ENCODE measurements at regions not wholly inside any gene's neighbourhood (a gene's known extent, or its start where the extent isn't known, plus 50 kb on each side); places are given as distances from the start of the nearest gene placed in this dataset.
A peak's percentile ranks its signal among the peaks of the same experiment; 100 is the strongest.
"Not testable (repeated sequence)": the region's sequence is repeated elsewhere in the genome, so short reads cannot be mapped to it uniquely, and the experiment has no call there.

DNA sequence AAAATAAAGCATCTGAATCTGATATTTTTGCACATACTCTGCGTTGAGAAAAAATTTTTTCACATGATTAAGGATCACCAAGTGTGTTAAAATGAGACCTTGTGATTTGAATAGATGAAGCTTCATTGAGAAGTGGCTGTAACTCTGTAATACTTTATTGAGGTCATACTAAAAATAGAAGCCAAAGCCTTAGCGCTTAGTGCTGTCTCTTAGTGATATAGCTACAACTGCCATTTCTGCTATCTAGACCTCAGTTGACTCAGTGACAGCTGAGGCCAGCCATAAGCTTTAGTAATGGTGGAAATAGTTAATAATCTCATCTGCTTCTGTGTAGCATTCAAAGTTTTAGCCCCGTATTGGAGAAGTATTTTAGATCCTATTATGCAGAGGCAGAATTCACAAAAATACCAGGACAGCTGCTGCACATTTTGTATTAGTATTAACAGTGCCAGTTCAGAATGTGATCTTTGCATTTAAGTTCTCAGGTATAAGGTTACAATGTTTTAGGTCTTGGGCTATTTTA lies 107.4 kb upstream of the SGCD start:
- H3K27ac ChIP-seq (ENCODE audit: low read depth, low read length), result peak overlapping the region; percentile 70
- peaks cover 2 to 6% (median 3%) of the 10 kb centered on the region in 3 donors for H3K4me1 ChIP-seq (ENCODE audit: control insufficient read depth in 3 of 3, insufficient read depth in 3 of 3, low read length in 3 of 3)
- peak overlapping the region in 1 of 3 donors; percentile 27 for H3K4me3 ChIP-seq (ENCODE audit: low read length in 3 of 3)

GRCh38 chr5:156221816-156222215 lies 105.1 kb upstream of the SGCD start:
- Histone ChIP-seq H3K36me3 (ENCODE audit: control insufficient read depth in 3 of 3, insufficient read depth in 3 of 3, low read length in 3 of 3) (no peaks in the 10 kb centered on the region), H3K9ac (ENCODE audit: low read depth in 1 of 3, low read length in 3 of 3) (no peak overlapping the region), H3K27me3 (ENCODE audit: control insufficient read depth in 3 of 3, insufficient read depth in 3 of 3, low read length in 3 of 3) (no peaks in the 10 kb centered on the region), H3K4me1 (ENCODE audit: control insufficient read depth in 3 of 3, insufficient read depth in 3 of 3, low read length in 3 of 3) (peaks cover 2 to 6% (median 3%) of the 10 kb centered on the region in 3 donors), H3K9me3 (ENCODE audit: control insufficient read depth in 3 of 3, low read length in 3 of 3) (no peaks in the 10 kb centered on the region), H3K4me3 (ENCODE audit: low read length in 3 of 3) (no peak overlapping the region), H3K27ac (ENCODE audit: low read depth, low read length) (no peak overlapping the region)

More for the DNA sequence above, 107.4 kb upstream of the SGCD start:
- H3K36me3 ChIP-seq (ENCODE audit: control insufficient read depth in 3 of 3, insufficient read depth in 3 of 3, low read length in 3 of 3), result no peaks in the 10 kb centered on the region
- no peaks in the 10 kb centered on the region for H3K27me3 ChIP-seq (ENCODE audit: control insufficient read depth in 3 of 3, insufficient read depth in 3 of 3, low read length in 3 of 3)
- peak overlapping the region in 2 of 3 donors; percentile 34 to 36 for H3K9ac ChIP-seq (ENCODE audit: low read depth in 1 of 3, low read length in 3 of 3)
- peaks cover 0 to 3% (median 0%) of the 10 kb centered on the region in 3 donors for H3K9me3 ChIP-seq (ENCODE audit: control insufficient read depth in 3 of 3, low read length in 3 of 3)

DNA sequence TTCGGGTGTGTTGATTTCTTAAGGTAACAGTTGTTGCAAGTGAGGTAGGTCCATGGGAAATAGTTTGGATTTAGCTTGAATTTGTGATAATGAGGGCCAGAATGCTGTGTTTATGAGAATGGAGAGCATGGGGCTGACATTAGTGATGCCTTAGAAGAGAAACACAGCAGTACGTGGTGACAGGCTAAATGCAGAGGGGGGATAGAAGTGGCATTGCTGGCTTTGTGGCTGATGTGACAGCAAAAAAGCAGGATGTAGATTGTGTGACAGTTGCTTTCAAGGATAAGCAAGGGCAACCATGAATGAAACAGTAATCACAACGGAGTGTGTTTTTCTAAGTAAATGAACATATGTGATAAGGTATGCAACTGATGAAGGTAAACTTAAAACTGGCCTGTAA lies 103.4 kb upstream of the SGCD start:
- H3K36me3 ChIP-seq (ENCODE audit: control insufficient read depth in 3 of 3, insufficient read depth in 3 of 3, low read length in 3 of 3), result no peaks in the 10 kb centered on the region
- peaks cover 2 to 4% (median 3%) of the 10 kb centered on the region in 3 donors for H3K4me1 ChIP-seq (ENCODE audit: control insufficient read depth in 3 of 3, insufficient read depth in 3 of 3, low read length in 3 of 3)
- H3K9ac ChIP-seq (ENCODE audit: low read depth in 1 of 3, low read length in 3 of 3), result no peak overlapping the region
- no peaks in the 10 kb centered on the region for H3K9me3 ChIP-seq (ENCODE audit: control insufficient read depth in 3 of 3, low read length in 3 of 3)
- H3K27me3 ChIP-seq (ENCODE audit: control insufficient read depth in 3 of 3, insufficient read depth in 3 of 3, low read length in 3 of 3), result no peaks in the 10 kb centered on the region
- H3K27ac ChIP-seq (ENCODE audit: low read depth, low read length), result no peak overlapping the region
- no peak overlapping the region for H3K4me3 ChIP-seq (ENCODE audit: low read length in 3 of 3)

DNA sequence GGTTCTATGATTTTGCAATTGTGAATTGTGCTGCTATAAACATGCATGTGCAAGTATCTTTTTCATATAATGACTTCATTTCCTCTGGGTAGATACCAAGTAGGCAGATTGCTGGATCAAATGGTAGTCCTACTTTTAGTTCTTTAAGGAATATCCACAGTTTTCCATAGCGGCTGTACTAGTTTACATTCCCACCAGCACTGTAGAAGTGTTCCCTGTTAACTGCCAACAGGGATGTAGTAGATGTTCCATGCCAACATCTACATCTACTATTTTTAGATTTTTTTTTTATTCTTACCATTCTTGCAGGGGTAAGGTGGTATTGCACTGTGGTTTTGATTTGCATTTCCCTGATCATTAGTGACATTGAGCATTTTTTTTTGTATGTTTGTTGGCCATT lies 100.5 kb upstream of the SGCD start:
- H3K4me1 ChIP-seq (ENCODE audit: control insufficient read depth in 3 of 3, insufficient read depth in 3 of 3, low read length in 3 of 3); H3K27ac ChIP-seq (ENCODE audit: low read depth, low read length); H3K9me3 ChIP-seq (ENCODE audit: control insufficient read depth in 3 of 3, low read length in 3 of 3); H3K4me3 ChIP-seq (ENCODE audit: low read length in 3 of 3); H3K9ac ChIP-seq (ENCODE audit: low read depth in 1 of 3, low read length in 3 of 3); H3K36me3 ChIP-seq (ENCODE audit: control insufficient read depth in 3 of 3, insufficient read depth in 3 of 3, low read length in 3 of 3); H3K27me3 ChIP-seq (ENCODE audit: control insufficient read depth in 3 of 3, insufficient read depth in 3 of 3, low read length in 3 of 3): not testable (repeated sequence)

DNA sequence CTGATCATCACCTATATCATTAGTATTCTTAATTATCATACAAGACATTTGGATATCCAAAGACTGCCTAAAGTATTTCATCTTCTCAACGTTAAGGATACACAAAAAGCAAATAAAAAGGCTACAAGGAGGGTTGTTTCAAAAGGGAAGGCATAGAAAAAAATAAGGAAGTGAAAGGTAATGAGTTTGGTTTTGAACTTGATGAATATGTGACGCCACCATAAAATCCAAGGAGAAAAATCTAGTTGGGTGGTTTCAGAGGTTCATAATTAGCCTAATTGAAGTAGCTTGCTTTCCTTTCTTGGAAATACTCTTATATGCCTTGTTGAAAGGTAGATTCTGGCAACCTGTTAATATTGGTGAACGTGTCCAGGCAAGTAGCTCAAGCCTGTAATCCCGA lies 96.1 kb upstream of the SGCD start:
- Histone ChIP-seq H3K27me3 (ENCODE audit: control insufficient read depth in 3 of 3, insufficient read depth in 3 of 3, low read length in 3 of 3) (no peaks in the 10 kb centered on the region), H3K4me3 (ENCODE audit: low read length in 3 of 3) (no peak overlapping the region), H3K27ac (ENCODE audit: low read depth, low read length) (no peak overlapping the region), H3K4me1 (ENCODE audit: control insufficient read depth in 3 of 3, insufficient read depth in 3 of 3, low read length in 3 of 3) (no peaks in the 10 kb centered on the region), H3K9me3 (ENCODE audit: control insufficient read depth in 3 of 3, low read length in 3 of 3) (no peaks in the 10 kb centered on the region), H3K9ac (ENCODE audit: low read depth in 1 of 3, low read length in 3 of 3) (no peak overlapping the region), H3K36me3 (ENCODE audit: control insufficient read depth in 3 of 3, insufficient read depth in 3 of 3, low read length in 3 of 3) (no peaks in the 10 kb centered on the region)

DNA sequence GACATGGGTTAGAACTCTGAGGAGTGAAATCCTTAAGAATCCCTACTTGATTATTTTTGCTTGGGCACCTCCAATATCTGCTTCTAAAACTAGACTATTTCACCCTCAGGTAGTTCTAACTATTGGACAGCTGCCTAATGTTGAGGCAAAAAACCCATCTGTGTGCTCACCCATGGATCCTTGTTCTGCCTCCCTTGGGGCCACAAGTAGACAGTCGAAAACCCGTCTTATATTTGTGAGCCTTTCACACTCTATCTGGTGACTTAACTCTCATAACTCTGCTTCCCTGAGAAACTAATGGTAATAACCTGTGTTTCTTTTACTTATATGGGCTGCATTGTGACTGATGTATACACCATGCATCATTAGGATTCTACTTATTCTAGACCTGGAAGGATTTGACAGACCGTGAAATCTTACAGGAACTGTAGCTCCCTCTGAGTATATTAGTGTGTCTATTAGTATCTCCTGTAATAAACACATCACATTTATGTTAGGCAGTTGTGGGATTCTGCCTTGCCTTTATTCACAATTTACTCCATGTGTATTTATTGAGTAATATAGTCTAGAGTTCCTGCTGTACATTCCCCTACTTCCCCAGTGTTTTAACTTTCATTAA lies 94.6 kb upstream of the SGCD start:
- Histone ChIP-seq H3K9me3 (ENCODE audit: control insufficient read depth in 3 of 3, low read length in 3 of 3) (no peaks in the 10 kb centered on the region), H3K4me3 (ENCODE audit: low read length in 3 of 3) (no peak overlapping the region), H3K27ac (ENCODE audit: low read depth, low read length) (no peak overlapping the region), H3K4me1 (ENCODE audit: control insufficient read depth in 3 of 3, insufficient read depth in 3 of 3, low read length in 3 of 3) (no peaks in the 10 kb centered on the region), H3K36me3 (ENCODE audit: control insufficient read depth in 3 of 3, insufficient read depth in 3 of 3, low read length in 3 of 3) (no peaks in the 10 kb centered on the region), H3K9ac (ENCODE audit: low read depth in 1 of 3, low read length in 3 of 3) (no peak overlapping the region), H3K27me3 (ENCODE audit: control insufficient read depth in 3 of 3, insufficient read depth in 3 of 3, low read length in 3 of 3) (no peaks in the 10 kb centered on the region)

- Histone ChIP-seq H3K27ac (ENCODE audit: low read depth, low read length) (no peak overlapping the region), H3K36me3 (ENCODE audit: control insufficient read depth in 3 of 3, insufficient read depth in 3 of 3, low read length in 3 of 3) (no peaks in the 10 kb centered on the region), H3K27me3 (ENCODE audit: control insufficient read depth in 3 of 3, insufficient read depth in 3 of 3, low read length in 3 of 3) (no peaks in the 10 kb centered on the region), H3K9ac (ENCODE audit: low read depth in 1 of 3, low read length in 3 of 3) (no peak overlapping the region), H3K4me3 (ENCODE audit: low read length in 3 of 3) (no peak overlapping the region), H3K9me3 (ENCODE audit: control insufficient read depth in 3 of 3, low read length in 3 of 3) (no peaks in the 10 kb centered on the region), H3K4me1 (ENCODE audit: control insufficient read depth in 3 of 3, insufficient read depth in 3 of 3, low read length in 3 of 3) (no peaks in the 10 kb centered on the region)
Observed at GRCh38 chr5:156237361-156237760, 89.6 kb upstream of the SGCD start.

DNA sequence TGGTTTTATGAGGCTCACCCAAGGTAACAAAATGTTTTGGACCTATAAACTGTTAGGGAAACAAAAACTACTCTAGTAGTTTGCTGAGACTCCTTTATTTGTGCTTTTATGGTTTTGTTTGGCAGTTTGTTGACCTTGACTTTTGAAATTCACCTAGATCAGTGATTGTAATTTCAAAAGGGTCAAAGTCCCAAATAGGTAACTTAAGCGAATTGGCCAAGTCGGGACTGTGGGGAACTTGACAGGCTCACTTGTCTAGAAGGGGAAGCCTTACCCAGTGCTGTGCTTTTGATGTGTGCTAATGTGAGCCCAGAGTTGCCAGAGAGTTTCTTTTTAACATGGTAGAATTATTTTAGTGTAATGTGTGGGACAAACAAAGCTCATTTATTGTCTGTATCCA lies 87.2 kb upstream of the SGCD start:
- no peak overlapping the region for H3K9ac ChIP-seq (ENCODE audit: low read depth in 1 of 3, low read length in 3 of 3)
- H3K27ac ChIP-seq (ENCODE audit: low read depth, low read length), result no peak overlapping the region
- no peak overlapping the region for H3K4me3 ChIP-seq (ENCODE audit: low read length in 3 of 3)
- no peaks in the 10 kb centered on the region for H3K36me3 ChIP-seq (ENCODE audit: control insufficient read depth in 3 of 3, insufficient read depth in 3 of 3, low read length in 3 of 3)
- no peaks in the 10 kb centered on the region for H3K27me3 ChIP-seq (ENCODE audit: control insufficient read depth in 3 of 3, insufficient read depth in 3 of 3, low read length in 3 of 3)
- no peaks in the 10 kb centered on the region for H3K9me3 ChIP-seq (ENCODE audit: control insufficient read depth in 3 of 3, low read length in 3 of 3)
- no peaks in the 10 kb centered on the region for H3K4me1 ChIP-seq (ENCODE audit: control insufficient read depth in 3 of 3, insufficient read depth in 3 of 3, low read length in 3 of 3)

- H3K4me3 ChIP-seq (ENCODE audit: low read length in 3 of 3), result no peak overlapping the region
- no peaks in the 10 kb centered on the region for H3K4me1 ChIP-seq (ENCODE audit: control insufficient read depth in 3 of 3, insufficient read depth in 3 of 3, low read length in 3 of 3)
- H3K27me3 ChIP-seq (ENCODE audit: control insufficient read depth in 3 of 3, insufficient read depth in 3 of 3, low read length in 3 of 3), result no peaks in the 10 kb centered on the region
- no peaks in the 10 kb centered on the region for H3K9me3 ChIP-seq (ENCODE audit: control insufficient read depth in 3 of 3, low read length in 3 of 3)
- H3K36me3 ChIP-seq (ENCODE audit: control insufficient read depth in 3 of 3, insufficient read depth in 3 of 3, low read length in 3 of 3), result no peaks in the 10 kb centered on the region
- no peak overlapping the region for H3K9ac ChIP-seq (ENCODE audit: low read depth in 1 of 3, low read length in 3 of 3)
- H3K27ac ChIP-seq (ENCODE audit: low read depth, low read length), result no peak overlapping the region
Observed at GRCh38 chr5:156240414-156240813, 86.5 kb upstream of the SGCD start.

DNA sequence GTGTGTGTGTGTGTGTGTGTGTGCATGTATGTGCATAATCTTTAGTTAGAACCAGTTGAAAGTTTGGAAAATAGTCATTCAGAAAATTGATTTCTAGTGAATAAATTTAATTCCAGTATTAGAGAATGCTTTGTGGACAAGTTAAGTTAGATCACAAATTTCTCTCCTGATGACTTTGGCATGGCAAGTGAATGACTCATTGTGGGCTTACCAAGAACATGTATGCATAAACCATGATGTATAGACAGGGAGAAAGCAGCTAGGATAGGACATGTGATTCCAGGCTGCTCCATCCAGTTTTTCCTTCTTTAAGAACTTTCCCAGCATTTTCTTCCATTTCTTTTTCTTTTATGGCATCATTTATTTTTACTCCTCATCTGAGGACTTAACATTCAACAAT lies 85.7 kb upstream of the SGCD start:
- H3K36me3 ChIP-seq (ENCODE audit: control insufficient read depth in 3 of 3, insufficient read depth in 3 of 3, low read length in 3 of 3), result no peaks in the 10 kb centered on the region
- H3K4me3 ChIP-seq (ENCODE audit: low read length in 3 of 3), result no peak overlapping the region
- no peaks in the 10 kb centered on the region for H3K4me1 ChIP-seq (ENCODE audit: control insufficient read depth in 3 of 3, insufficient read depth in 3 of 3, low read length in 3 of 3)
- H3K27ac ChIP-seq (ENCODE audit: low read depth, low read length), result no peak overlapping the region
- no peak overlapping the region for H3K9ac ChIP-seq (ENCODE audit: low read depth in 1 of 3, low read length in 3 of 3)
- no peaks in the 10 kb centered on the region for H3K27me3 ChIP-seq (ENCODE audit: control insufficient read depth in 3 of 3, insufficient read depth in 3 of 3, low read length in 3 of 3)
- no peaks in the 10 kb centered on the region for H3K9me3 ChIP-seq (ENCODE audit: control insufficient read depth in 3 of 3, low read length in 3 of 3)

All from skeletal muscle tissue (tissue), 3 donors.